Adrenal gland (tissue), 9 donors: ENCODE measurements at regions not wholly inside any gene's neighbourhood (a gene's known extent, or its start where the extent isn't known, plus 50 kb on each side); places are given as distances from the start of the nearest gene placed in this dataset.

Experiments
- DNase-seq, 7 donors: peaks; one replicate each; pipeline ENCODE4 v3.0.0-alpha.2; 2019 to 2020
- H3K27ac ChIP-seq, 5 donors: fragments of 200-600 bp; sonication (generic) in 4 of 5; 1 replicate in 3 of 5; 2 replicates in 2 of 5; pipeline versions ENCODE4 v1.5.1 to v1.8.0; 2016 to 2020; ENCODE audit warnings: mild to moderate bottlenecking in 1 of 5
- H3K27me3 ChIP-seq: fragments of 200-600 bp; 2 replicates; pipeline ENCODE4 v1.8.0; 2021
- H3K36me3 ChIP-seq, 2 donors: fragments of 200-600 bp; replicated peaks in 1 of 2; 1 replicate in 1 of 2; 2 replicates in 1 of 2; pipeline versions ENCODE4 v1.5.1 to v1.8.0; 2018 to 2022
- H3K4me1 ChIP-seq, 2 donors: fragments of 200-600 bp; replicated peaks in 1 of 2; 1 replicate in 1 of 2; 2 replicates in 1 of 2; pipeline versions ENCODE4 v1.5.1 to v1.8.0; 2018 to 2021
- H3K4me3 ChIP-seq, 4 donors: fragments of 200-600 bp; sonication (generic) in 3 of 4; one replicate each; pipeline ENCODE4 v1.5.1; 2016 to 2018
- H3K9me3 ChIP-seq, 3 donors: fragments of 200-600 bp; sonication (generic) in 1 of 3; replicated peaks in 1 of 3; 1 replicate in 2 of 3; 2 replicates in 1 of 3; pipeline versions ENCODE4 v1.5.1 to v1.8.0; 2016 to 2021
- POLR2A ChIP-seq, 2 donors: fragments of 450-650 bp; IDR thresholded peaks; one replicate each; pipeline ENCODE4 v1.6.1; 2017; ENCODE audit warnings: antibody characterized with exemption in 2 of 2, mild to moderate bottlenecking in 2 of 2, moderate library complexity in 1 of 2
- WGBS, 4 donors: extraction: QIAGEN DNeasy Blood & Tissue Kit in 2 of 4; methylation state at CpG; one replicate each; pipeline versions ENCODE4 v1.1.5 to v1.1.7; 2013 to 2017; 5-methylcytosine and 5-hydroxymethylcytosine counted together
- intact Hi-C, 2 donors: fragments of 100-400 bp; cut with DNase I; formaldehyde crosslinking; loops; one replicate each; pipeline versions ENCODE4 v1.14.1 to v1.15.0; 2022 to 2023
- TF ChIP-seq, protein P1 (sequence below), 6 experiments: fragments of 450-650 bp in 4 of 6; fragments of 200-600 bp in 2 of 6; sonication (generic) in 1 of 6; IDR thresholded peaks; 1 replicate in 5 of 6; 2 replicates in 1 of 6; pipeline versions ENCODE4 v1.5.1 to v1.8.0; 2016 to 2021; ENCODE audit warnings: antibody characterized with exemption in 6 of 6, mild to moderate bottlenecking in 2 of 6, moderate library complexity in 1 of 6
- donor health status: healthy with polysubstance abuse.
- donor health status: Bipolar disorder and iron deficiency.
- donor health status: DM: yes; HTN: yes; CAD: no.
- donor health status: DM: no; HTN: no; CAD: no.
- donor health status: DM: no; HTN: no; CAD: no.

DNA sequence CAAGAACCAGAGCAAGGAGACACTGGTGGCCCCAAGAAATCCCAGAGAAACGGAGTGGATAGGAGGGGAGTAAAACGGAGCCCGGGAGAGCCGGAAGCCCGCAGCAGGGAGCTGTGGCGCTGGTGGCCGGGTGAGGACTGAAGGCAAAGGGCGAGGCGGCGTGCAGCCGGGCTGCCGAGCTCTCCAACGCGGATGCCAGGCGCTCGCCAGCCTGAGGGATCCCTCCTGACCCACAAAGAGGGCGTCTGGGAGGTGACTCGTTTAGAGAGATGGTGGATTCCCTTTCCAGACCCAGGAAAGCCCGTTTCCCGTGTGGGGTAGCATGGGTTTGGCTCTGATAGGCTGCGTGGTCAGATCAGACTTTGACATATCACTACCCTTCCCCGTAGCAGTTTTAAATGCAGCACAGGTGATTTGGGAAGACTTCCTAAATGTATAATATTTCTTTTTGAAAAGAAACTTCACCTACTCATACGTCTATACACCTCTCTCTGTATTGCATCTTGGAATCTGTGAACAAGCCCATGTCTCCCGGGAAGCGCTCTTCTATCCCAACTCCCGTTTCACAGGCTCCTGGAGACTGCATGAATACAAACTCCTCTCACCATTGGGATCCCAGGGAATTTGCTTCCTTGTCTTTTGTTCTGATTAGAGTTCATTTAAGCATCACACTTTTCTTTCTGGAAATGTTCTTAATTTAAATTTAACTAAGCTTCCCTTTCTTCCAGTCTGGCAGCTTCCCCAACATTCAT, 158.1 kb downstream of the C9orf152 start:
- WGBS, 4 donors = 15 to 18% (median 16%) methylated on average over 22 to 26 of the region's 26 CpGs
- H3K27ac ChIP-seq = peak overlapping the region in 3 of 5 donors; percentile 17 to 43 (median 34)

DNA sequence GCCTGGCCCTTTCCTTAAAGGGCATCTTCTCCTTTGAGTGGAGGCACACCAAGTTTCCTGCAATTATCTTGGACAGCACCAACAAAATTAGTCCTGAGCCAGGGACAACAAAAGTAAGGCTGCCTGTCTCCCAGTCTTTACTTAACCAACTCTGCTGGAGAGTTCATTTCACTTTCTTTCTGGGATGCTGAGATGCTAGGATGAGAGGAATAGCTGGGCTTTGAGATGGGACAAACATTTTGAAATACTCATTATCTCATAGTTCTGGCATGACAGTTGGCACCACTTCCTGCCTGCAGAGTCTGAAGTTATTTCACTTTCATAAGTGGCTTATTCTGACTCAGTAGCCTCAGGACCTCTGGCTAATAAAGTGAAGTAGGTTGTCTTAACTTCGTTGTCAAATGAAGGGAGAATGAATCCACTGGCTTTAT, 157.0 kb downstream of the C9orf152 start:
- Histone ChIP-seq H3K36me3 (no peaks in the 10 kb centered on the region), H3K4me1 (peaks cover 14 to 36% of the 10 kb centered on the region in 2 donors), H3K27me3 (no peaks in the 10 kb centered on the region), H3K9me3 (no peaks in the 10 kb centered on the region), H3K27ac (peak overlapping the region in 1 of 5 donors; percentile 64), H3K4me3 (peak overlapping the region in 1 of 4 donors; percentile 69)
- TF ChIP-seq, protein P1, sequence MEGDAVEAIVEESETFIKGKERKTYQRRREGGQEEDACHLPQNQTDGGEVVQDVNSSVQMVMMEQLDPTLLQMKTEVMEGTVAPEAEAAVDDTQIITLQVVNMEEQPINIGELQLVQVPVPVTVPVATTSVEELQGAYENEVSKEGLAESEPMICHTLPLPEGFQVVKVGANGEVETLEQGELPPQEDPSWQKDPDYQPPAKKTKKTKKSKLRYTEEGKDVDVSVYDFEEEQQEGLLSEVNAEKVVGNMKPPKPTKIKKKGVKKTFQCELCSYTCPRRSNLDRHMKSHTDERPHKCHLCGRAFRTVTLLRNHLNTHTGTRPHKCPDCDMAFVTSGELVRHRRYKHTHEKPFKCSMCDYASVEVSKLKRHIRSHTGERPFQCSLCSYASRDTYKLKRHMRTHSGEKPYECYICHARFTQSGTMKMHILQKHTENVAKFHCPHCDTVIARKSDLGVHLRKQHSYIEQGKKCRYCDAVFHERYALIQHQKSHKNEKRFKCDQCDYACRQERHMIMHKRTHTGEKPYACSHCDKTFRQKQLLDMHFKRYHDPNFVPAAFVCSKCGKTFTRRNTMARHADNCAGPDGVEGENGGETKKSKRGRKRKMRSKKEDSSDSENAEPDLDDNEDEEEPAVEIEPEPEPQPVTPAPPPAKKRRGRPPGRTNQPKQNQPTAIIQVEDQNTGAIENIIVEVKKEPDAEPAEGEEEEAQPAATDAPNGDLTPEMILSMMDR (IDR thresholded peaks at IDR 0.05) = no peak
- no peak for TF ChIP-seq POLR2A (IDR thresholded peaks at IDR 0.05)
- 36 to 48% (median 43%) methylated on average over 1 of the region's 1 CpG for WGBS, 4 donors
- DNase-seq = peak in 4 of 7 donors; percentile 33 to 70 (median 48)
- intact Hi-C loops = loop anchor here in 1 of 2 donors (10.0 kb wide), 1 partner anchor 146 kb away; no protein-coding TSS in a partner anchor

More for the DNA sequence above, 158.1 kb downstream of the C9orf152 start:
- H3K4me3 ChIP-seq = peak overlapping the region in 3 of 4 donors; percentile 3 to 69 (median 18)
- no peak for TF ChIP-seq POLR2A (IDR thresholded peaks at IDR 0.05)
- peaks cover 14 to 36% of the 10 kb centered on the region in 2 donors for H3K4me1 ChIP-seq
- H3K9me3 ChIP-seq = no peaks in the 10 kb centered on the region
- H3K27me3 ChIP-seq = no peaks in the 10 kb centered on the region
- H3K36me3 ChIP-seq = no peaks in the 10 kb centered on the region
- intact Hi-C loops = loop anchor here in 1 of 2 donors (10.0 kb wide), 2 partner anchors 85 to 145 kb away; no protein-coding TSS in a partner anchor
- peak in 5 of 7 donors; percentile 20 to 41 (median 31) for DNase-seq

DNA sequence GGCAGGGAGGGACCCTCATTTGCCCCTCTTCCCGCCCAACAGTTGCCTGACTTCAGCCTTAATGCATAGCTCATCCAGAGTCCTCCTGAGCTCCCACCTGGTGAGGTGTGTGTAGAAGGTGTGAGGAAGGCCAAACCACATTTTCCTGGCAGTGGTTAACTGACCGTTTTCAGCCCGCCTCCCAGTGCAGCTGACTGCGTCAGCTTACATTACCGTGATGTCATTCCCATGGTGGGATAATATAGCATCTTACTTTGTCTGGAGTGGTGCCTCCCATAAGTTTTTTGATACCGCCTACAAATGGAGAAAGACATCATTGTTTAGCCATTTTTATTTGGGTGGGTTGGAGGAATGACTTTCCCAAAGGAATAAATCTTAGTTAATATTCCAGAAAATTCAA, 151.9 kb downstream of the C9orf152 start:
- intact Hi-C loops = loop anchor here (5.0 to 10.0 kb wide), 2 partner anchors 149 to 151 kb away; no protein-coding TSS in a partner anchor
- no peak for TF ChIP-seq POLR2A (IDR thresholded peaks at IDR 0.05)
- TF ChIP-seq, protein P1 (IDR thresholded peaks at IDR 0.05) = no peak
- H3K4me3 ChIP-seq = no peak overlapping the region
- no peaks in the 10 kb centered on the region for H3K36me3 ChIP-seq
- WGBS, 4 donors = 88 to 96% (median 92%) methylated on average over 6 of the region's 6 CpGs
- H3K27ac ChIP-seq = no peak overlapping the region
- no peak for DNase-seq
- no peaks in the 10 kb centered on the region for H3K27me3 ChIP-seq
- H3K9me3 ChIP-seq = no peaks in the 10 kb centered on the region
- H3K4me1 ChIP-seq = peaks cover 0 to 10% of the 10 kb centered on the region in 2 donors

DNA sequence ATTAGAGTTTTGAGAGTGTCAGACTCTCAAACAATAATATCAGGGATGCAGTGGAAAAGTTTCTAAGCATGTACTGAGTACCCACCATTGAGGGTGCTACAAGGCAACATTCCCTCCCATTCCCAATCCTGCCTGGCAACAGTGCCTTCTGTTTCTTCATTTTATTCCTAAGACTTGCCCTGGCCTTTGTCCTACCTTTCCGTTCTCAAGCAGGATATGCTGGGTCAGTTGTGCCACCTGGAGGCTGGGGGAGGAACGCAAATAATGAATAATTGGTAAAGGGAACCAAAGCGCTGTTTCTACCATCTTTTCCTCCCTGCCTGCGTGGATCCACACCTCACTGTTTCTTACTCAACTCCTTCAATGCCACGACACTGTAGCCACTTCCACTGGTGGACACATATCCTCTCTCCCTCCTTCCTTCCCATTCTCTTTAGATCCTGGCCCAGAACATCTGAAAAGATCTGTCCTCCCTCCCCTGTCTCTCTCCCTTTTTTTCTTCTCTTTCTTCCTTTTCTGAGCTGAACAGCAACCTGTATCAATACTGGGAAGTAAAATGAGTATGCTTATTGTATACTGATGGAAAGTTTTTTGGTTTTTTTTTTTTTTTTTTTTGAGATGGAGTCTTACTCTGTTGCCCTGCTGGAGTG, 149.5 kb downstream of the C9orf152 start:
- no peaks in the 10 kb centered on the region for H3K9me3 ChIP-seq
- no peaks in the 10 kb centered on the region for H3K36me3 ChIP-seq
- no peak overlapping the region for H3K27ac ChIP-seq
- H3K27me3 ChIP-seq = no peaks in the 10 kb centered on the region
- H3K4me1 ChIP-seq = peaks cover 0 to 5% of the 10 kb centered on the region in 2 donors
- WGBS, 4 donors = 21 to 45% (median 28%) methylated on average over 5 of the region's 5 CpGs
- intact Hi-C loops = loop anchor here (5.0 to 10.0 kb wide), 2 partner anchors 151 to 154 kb away; no protein-coding TSS in a partner anchor
- TF ChIP-seq POLR2A (IDR thresholded peaks at IDR 0.05) = no peak
- TF ChIP-seq, protein P1 (IDR thresholded peaks at IDR 0.05) = peak; percentile 31 to 77 (median 72)
- no peak overlapping the region for H3K4me3 ChIP-seq
- peak; percentile 58 to 81 (median 67) for DNase-seq
